Right lobe of liver (tissue), 6 donors: ENCODE measurements at regions not wholly inside any gene's neighbourhood (a gene's known extent, or its start where the extent isn't known, plus 50 kb on each side); places are given as distances from the start of the nearest gene placed in this dataset.
A peak's percentile ranks its signal among the peaks of the same experiment; 100 is the strongest.

ENCODE experiments used
- ATAC-seq, 4 donors: fragments of 200-7000 bp; cut with Tn5 transposase; one replicate each; pipeline ENCODE4 v1.9.1; 2020; ENCODE audit warnings: mild to moderate bottlenecking in 4 of 4, moderate library complexity in 4 of 4
- DNase-seq, 3 donors: peaks; one replicate each; pipeline ENCODE4 v3.0.0-alpha.2; 2020
- H3K27ac ChIP-seq, 3 donors: fragments of 200-600 bp; one replicate each; pipeline ENCODE4 v1.8.0; 2022
- H3K27me3 ChIP-seq, 2 donors: fragments of 200-600 bp; one replicate each; pipeline ENCODE4 v1.8.0; 2022
- H3K36me3 ChIP-seq, 4 donors: fragments of 200-600 bp; sonication (generic) in 1 of 4; one replicate each; pipeline versions ENCODE4 v1.5.1 to v1.8.0; 2017 to 2022; ENCODE audit warnings: control low read depth in 1 of 4
- H3K4me1 ChIP-seq, 4 donors: fragments of 200-600 bp; sonication (generic) in 1 of 4; one replicate each; pipeline versions ENCODE4 v1.5.1 to v1.8.0; 2017 to 2022; ENCODE audit warnings: control low read depth in 1 of 4
- H3K4me3 ChIP-seq, 3 donors: fragments of 200-600 bp; one replicate each; pipeline ENCODE4 v1.8.0; 2022
- H3K9me3 ChIP-seq, 4 donors: fragments of 200-600 bp; sonication (generic) in 1 of 4; one replicate each; pipeline versions ENCODE4 v1.5.1 to v1.8.0; 2017 to 2022; ENCODE audit warnings: control low read depth in 1 of 4
- CTCF ChIP-seq, 4 donors: fragments of 200-600 bp in 3 of 4; fragments of 450-650 bp in 1 of 4; IDR thresholded peaks; one replicate each; pipeline versions ENCODE4 v1.5.1 to v1.8.0; 2016 to 2022; ENCODE audit warnings: antibody characterized with exemption in 4 of 4, mild to moderate bottlenecking in 2 of 4
- POLR2A ChIP-seq: fragments of 450-650 bp; IDR thresholded peaks from one replicate; pipeline ENCODE4 v1.6.1; 2017; ENCODE audit warnings: antibody characterized with exemption, mild to moderate bottlenecking
- WGBS: methylation state at CpG from one replicate; pipeline ENCODE4 v1.1.6; 2018; ENCODE audit warnings: low coverage, low lambda C conversion rate; ENCODE audit not compliant: insufficient coverage; ENCODE audit errors: missing lambda C conversion rate; 5-methylcytosine and 5-hydroxymethylcytosine counted together
- intact Hi-C, 2 donors: fragments of 100-400 bp; cut with DNase I; formaldehyde crosslinking; loops; one replicate each; pipeline versions ENCODE4 v1.11.2 to v1.14.1; 2022
- donor health status: DM: no; HTN: yes; CAD: no.
- donor health status: DM: no; HTN: no; CAD: no.
- donor health status: DM: no; HTN: no; CAD: no.
- donor health status: DM: no; HTN: yes; CAD: no.
- donor health status: DM: no; HTN: yes; CAD: no.

GRCh38 chr2:150182566-150183235 is 304.8 kb downstream of the RND3 start:
- no peaks in the 10 kb centered on the region for H3K36me3 ChIP-seq
- peaks cover 0 to 16% (median 3%) of the 10 kb centered on the region in 4 donors for H3K4me1 ChIP-seq
- intact Hi-C loops, result no loop called here
- TF ChIP-seq POLR2A (no peak), CTCF (IDR thresholded peaks at IDR 0.05) (no peak)
- no peak overlapping the region for H3K27ac ChIP-seq
- DNase-seq, result no peak
- no peaks in the 10 kb centered on the region for H3K9me3 ChIP-seq
- 60% methylated on average over 5 of the region's 5 CpGs for WGBS
- ATAC-seq, result no peak
- H3K4me3 ChIP-seq, result no peak overlapping the region
- no peaks in the 10 kb centered on the region for H3K27me3 ChIP-seq

DNA sequence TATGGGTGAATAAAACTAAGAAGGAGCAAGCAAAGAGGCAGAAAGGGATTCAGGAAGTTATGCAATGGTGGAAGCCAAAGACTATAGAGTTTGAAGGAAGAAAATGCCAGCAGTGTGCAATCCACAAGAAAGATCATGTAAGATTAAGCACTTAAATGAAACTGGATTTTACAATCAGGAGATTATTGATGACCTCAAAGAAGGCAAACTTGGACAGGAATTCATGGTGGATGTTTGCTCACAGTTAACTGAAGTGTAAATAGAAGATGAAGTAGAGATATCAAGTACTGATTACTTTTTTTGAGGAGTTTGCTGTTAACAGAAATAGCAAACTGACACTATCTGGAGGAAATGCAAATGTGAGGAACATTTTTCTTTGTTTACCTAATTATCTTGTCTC is 308.9 kb downstream of the RND3 start:
- Histone ChIP-seq H3K27me3 (no peaks in the 10 kb centered on the region), H3K9me3 (no peaks in the 10 kb centered on the region), H3K27ac (peak overlapping the region in 1 of 3 donors; percentile 25), H3K4me3 (no peak overlapping the region), H3K4me1 (peaks cover 0 to 32% (median 3%) of the 10 kb centered on the region in 4 donors), H3K36me3 (no peaks in the 10 kb centered on the region)
- ATAC-seq (peak in 3 of 4 donors; percentile 43 to 58 (median 45)), DNase-seq (no peak)
- TF ChIP-seq POLR2A (no peak), CTCF (IDR thresholded peaks at IDR 0.05) (no peak)
- intact Hi-C loops, result no loop called here

- no peaks in the 10 kb centered on the region for H3K9me3 ChIP-seq
- DNase-seq (no peak), ATAC-seq (peak; percentile 69 to 79 (median 74))
- H3K27ac ChIP-seq, result peak overlapping the region in 2 of 3 donors; percentile 41 to 67
- H3K4me1 ChIP-seq, result peaks cover 0 to 33% (median 3%) of the 10 kb centered on the region in 4 donors
- H3K4me3 ChIP-seq, result peak overlapping the region in 1 of 3 donors; percentile 3
- 43% methylated on average over 1 of the region's 1 CpG for WGBS
- no peaks in the 10 kb centered on the region for H3K36me3 ChIP-seq
- TF ChIP-seq POLR2A (no peak), CTCF (IDR thresholded peaks at IDR 0.05) (no peak)
- H3K27me3 ChIP-seq, result no peaks in the 10 kb centered on the region
- intact Hi-C loops, result no loop called here
These were observed 312.5 kb downstream of the RND3 start for GRCh38 chr2:150174971-150175421.

GRCh38 chr2:150174056-150174805 is 313.2 kb downstream of the RND3 start:
- WGBS, result 52% methylated on average over 2 of the region's 2 CpGs
- Histone ChIP-seq H3K27me3 (no peaks in the 10 kb centered on the region), H3K9me3 (no peaks in the 10 kb centered on the region), H3K4me3 (no peak overlapping the region), H3K27ac (peak overlapping the region in 2 of 3 donors; percentile 41 to 67), H3K4me1 (peaks cover 0 to 32% (median 3%) of the 10 kb centered on the region in 4 donors), H3K36me3 (no peaks in the 10 kb centered on the region)
- intact Hi-C loops, result no loop called here
- DNase-seq (no peak), ATAC-seq (peak; percentile 26 to 61 (median 40))
- TF ChIP-seq POLR2A, result no peak
- no peak for TF ChIP-seq CTCF (IDR thresholded peaks at IDR 0.05)
